ENCODE measurements at regions not wholly inside any gene's neighbourhood (a gene's known extent, or its start where the extent isn't known, plus 50 kb on each side); places are given as distances from the start of the nearest gene placed in this dataset.
"Not testable (repeated sequence)": the region's sequence is repeated elsewhere in the genome, so short reads cannot be mapped to it uniquely, and the experiment has no call there.

DNA sequence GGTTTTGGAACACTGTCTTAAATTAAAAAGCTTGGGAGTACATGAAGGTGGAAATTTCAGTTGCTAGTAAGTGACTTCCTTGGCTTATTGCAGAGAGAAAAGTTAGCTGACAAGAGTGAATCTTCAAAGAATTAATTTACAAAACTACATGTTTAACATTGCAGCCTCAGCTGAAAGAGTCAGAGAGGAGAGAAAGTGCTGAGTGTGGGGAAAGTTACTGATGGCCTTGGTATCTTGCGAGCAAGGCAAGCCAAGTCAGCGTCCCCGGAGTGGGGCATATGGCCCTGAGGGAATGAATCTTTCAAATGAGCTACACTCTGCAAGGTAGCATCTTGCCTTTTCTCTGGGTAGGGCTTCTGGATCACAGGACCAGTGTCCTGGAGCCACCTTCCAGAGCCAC lies 131.3 kb downstream of the LPIN1 start:
- DNase-seq, result no peak

DNA sequence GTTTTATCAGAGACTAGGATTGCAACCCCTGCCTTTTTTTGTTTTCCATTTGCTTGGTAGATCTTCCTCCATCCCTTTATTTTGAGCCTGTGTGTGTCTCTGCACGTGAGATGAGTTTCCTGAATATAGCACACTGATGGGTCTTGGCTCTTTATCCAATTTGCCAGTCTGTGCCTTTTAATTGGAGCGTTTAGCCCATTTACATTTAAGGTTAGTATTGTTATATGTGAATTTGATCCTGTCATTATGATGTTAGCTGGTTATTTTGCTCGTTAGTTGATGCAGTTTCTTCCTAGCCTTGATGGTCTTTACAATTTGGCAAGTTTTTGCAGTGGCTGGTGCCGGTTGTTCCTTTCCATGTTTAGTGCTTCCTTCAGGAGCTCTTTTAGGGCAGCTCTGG lies 138.8 kb downstream of the LPIN1 start:
- DNase-seq, result not testable (repeated sequence)

DNA sequence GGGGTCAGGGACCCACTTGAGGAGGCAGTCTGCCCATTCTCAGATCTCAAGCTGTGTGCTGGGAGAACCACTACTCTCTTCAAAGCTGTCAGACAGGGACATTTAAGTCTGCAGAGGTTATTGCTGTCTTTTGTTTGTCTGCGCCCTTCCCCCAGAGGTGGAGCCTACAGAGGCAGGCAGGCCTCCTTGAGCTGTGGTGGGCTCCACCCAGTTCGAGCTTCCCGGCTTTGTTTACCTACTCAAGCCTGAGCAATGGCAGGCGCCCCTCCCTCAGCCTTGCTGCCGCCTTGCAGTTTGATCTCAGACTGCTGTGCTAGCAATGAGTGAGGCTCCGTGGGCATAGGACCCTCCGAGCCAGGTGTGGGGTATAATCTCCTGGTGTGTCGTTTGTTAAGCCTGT lies 140.5 kb downstream of the LPIN1 start:
- not testable (repeated sequence) for DNase-seq

DNA sequence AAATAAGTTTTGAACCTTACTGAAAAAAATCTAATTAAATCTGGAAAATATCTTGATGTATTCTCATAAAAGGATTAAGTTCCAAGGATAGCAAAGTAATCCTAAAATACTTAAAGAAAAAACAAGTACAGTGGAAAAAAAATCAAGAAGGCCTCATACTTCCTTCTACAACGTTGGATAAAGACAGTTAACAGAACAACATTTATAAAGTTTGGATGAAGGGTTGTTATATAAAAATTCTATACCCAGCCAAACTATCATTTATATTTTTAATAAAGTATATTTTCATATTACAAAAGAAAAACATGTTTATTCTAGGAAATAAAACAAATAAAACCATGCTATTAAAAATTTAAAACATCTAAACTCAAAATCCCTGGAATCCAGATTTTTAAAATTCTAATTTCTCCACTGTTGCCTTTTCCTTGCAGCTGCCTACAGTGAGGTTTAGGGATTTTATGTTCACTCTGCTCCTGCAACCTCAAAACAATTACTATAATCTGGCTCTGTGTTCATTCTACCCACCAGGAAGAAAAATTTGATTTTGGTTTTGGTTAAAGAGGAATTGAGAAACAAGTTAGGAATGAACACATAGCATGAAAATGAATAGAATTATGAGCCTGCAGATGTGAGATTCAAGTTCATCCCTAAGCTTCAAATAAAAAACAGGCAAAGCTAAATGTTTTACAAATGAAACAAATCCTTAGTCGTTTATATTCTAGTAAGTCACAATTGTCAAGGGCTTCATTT lies 142.8 kb downstream of the LPIN1 start:
- DNase-seq, result no peak

DNA sequence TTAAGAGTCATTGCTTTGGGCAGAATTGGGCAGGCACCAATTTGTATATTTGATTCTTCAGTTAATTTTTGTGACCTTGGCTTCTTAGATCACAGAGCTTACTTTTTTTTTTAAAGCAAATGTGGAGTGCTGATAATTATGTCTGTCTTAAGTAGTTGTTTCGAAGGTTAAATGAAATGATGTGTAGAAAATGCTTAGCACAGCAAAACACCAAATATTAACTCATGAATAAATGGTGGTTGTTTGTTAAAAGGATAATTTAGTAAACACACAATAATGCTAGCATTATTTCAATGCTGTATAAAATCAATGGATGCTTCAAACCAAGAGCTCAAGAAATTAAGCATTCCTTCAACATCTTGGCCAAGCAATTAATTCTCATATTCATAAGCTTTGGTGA lies 143.4 kb downstream of the LPIN1 start:
- no peak for DNase-seq

DNA sequence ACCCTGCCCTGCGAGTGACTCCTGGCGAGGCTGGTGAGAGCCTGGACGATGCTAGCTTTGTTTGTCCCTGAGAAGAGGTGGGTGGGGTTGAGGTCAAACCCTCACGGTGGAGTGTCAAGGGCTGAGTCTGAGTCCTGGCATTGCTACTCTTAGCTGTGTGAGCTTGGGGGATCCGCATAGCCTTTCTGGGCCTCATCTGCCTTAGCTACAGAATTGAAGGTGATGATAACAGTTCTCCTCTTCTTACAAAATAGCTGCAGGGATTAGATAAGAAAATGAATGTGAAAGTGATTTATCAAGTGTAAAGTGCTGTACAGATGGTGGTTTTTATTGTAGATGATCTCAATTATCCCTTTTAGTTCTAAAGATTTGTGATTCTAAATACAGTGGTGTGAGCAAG lies 144.6 kb downstream of the LPIN1 start:
- DNase-seq, result no peak

DNA sequence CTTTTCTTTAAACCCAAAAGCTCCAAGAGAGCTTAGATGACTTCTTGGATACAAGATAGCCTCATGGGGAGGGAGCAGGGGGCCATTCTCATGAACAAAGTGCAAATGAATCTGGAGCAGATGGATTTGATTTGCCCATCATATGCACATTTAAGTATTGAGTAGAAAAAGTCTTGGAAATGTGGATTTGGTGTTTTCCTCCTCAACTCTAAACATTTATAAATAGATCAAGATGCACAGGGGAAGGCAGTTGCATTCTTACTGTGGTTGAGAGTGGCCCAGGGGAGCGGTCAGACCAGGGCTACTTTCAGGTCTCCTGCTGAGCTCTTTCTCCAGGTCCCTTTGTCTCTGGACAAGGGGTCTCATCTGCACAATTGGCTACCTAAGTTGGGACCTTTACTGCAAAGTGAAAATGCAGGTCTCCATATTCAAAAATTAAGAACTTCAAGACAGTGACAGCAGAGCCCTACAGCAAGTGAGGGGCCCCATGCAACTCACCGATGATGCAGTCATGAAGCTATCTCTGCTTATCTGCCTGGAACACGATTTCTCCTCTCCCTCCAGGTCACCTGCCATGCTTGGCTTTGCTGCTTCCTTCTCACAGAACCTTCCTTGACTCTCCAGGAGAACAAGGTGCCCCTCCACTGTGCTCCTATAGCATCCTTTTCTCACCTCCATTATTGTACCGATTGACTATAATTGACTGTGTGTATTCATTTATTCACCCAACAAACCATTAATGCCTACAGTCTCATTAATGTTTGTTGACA lies 145.4 kb downstream of the LPIN1 start:
- DNase-seq, result no peak

DNA sequence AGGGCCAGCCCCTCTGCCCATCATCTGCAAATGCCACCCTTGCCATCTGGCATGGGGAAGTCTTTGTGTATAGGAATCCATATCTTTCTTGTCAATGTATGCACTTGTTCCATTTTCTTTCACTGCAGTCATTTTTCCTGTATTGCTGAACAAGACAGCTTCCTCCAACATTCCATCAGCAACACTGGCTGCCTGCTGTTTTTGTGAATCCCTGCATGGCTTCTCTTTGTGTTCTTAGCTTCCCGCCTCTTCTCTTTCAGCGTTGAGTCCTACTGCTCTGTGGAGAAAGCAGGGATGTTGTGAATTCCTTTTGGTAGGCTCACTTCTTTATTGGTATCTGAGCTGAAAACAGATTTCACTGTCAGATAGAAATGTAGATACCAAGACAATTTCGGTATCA lies 150.0 kb downstream of the LPIN1 start:
- DNase-seq, result no peak

DNA sequence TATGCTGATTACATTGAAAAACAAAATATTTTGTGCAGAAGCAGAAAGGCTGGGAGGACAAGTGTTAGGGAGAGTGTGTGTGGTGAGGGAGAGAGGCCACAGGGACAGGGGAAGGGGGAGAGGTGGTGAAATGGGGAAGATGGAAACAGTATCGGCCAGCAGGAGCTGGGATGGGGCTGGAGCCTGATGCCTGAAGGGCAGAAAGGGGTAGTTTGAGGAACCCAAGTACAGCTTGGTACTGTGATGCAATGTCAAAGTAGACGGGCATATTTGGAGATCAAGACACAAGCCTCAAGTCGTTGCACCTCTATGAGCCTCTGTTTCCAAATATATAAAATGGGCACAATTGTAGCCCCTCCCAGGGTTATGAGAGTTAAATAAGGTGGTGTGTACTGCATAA lies 152.1 kb downstream of the LPIN1 start:
- DNase-seq, result no peak

DNA sequence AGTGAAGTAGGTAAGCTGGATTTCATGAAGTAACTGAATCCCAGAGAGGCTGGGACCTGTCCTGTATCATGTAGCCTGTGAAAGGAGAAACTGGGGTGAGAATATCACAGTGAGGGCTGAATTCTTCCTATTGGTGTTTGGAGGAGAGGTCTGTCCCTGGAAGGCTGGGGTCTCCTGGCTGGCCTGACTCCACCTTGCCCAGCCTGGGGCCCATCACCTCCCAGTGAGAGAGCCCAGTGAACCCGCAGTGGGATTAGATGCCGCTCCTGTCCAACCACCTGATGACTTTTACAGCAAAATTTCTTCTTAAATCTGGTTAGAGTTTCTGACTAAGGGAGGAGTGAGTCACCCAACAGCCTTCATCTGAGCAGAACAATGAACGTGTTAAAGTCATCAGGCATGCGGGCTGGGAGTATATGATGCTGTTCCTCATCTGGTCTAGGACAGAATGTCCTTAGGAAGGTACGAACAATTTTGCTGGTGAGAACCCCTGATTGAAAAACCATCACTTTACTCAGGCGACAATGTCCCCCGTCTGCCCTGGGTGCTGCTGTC lies 152.9 kb downstream of the LPIN1 start:
- no peak for DNase-seq

DNA sequence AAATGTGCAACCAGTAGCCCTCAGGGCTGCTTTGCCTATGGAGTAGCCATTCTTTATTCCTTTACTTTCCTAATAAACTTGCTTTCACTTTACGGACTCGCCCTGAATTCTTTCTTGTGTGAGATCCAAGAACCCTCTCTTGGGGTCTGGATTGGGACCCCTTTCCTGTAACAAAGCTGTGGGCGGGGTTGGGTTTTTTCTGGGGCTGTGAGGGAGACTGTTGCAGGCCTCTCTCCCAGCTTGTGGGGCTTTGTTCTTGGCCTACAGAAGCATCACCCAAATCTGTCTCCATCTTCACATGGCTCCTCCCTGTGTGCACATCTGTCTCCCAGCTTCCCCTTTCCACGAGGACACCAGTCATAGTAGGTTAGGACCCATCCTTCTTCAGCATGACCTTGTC lies 154.5 kb downstream of the LPIN1 start:
- DNase-seq, result not testable (repeated sequence)

DNA sequence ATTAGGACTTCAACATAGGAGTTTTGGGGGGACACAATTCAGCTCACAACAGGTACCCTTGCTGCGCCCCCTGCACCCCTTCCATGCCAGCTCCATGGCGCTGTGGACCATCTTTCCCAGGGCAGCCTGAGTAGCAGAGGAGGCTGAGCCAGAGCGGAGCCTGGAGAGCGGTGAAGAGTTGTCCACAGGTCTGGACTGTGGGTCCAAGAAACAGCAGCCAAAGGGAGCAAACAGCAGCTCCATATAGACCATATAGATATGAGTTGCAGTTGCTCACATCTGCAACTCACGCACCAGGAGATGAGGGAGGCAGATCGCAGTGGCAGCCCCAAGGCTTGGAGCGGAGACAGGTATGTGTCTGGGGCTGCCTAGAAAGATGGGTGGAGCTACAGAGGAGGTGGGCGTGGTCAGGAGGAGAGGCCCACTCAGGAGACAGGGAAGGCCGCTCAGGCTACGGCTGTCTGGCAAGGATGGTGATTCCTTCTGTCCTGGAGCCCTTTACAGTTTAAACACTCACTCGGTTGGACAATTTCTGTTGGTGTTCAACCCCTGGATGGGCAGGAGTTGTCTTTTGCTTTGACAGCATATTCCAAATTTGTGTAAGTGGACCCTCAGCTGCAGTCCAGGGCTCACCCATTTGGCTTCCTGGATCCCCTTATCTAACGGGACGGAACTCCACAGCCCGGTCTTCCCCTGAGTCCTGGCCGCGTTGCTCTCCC lies 155.1 kb downstream of the LPIN1 start:
- DNase-seq, result no peak

DNA sequence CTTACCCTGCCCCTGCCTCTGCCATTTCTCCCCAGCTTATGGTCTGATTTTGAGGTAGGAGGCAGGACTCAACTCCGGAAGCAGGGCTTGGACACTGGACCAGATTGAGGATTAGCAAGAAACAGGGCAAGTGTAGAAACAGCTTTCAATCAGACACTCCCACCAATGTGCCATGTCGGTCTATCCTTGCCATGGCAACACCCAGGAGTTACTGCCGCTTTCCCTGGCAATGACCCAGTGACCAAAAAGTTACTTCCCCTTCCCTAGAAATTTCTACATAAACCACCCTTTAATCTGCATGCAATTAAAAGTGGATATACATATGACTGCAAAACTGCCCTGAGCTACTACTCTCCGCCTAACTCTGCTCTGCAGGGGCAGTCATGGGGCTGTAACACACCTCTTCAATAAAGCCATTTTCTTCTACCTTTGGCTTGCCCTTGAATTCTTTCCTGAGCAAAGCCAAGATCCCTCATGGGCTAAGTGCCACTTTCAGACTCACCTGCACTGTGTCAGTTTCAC lies 156.7 kb downstream of the LPIN1 start:
- no peak for DNase-seq

DNA sequence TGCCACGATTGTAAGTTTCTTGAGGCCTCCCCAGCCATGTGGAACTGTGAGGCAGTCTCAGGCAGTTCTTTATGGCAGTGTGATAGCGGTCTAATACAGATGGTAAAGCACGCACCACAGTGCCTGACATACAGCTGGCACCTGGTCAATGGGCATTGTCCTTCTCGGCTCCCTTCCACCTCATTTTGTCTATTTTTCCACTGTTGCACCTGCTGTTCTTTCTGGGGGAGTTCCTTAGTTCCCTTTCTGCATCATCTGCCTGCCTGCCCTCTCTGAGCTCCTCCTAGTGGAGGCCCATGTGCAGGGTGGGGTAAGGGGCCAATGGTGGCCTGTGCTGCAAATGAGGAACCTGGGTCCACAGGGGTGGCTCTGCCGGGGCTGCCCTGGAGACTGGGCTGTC lies 157.6 kb downstream of the LPIN1 start:
- no peak for DNase-seq

DNA sequence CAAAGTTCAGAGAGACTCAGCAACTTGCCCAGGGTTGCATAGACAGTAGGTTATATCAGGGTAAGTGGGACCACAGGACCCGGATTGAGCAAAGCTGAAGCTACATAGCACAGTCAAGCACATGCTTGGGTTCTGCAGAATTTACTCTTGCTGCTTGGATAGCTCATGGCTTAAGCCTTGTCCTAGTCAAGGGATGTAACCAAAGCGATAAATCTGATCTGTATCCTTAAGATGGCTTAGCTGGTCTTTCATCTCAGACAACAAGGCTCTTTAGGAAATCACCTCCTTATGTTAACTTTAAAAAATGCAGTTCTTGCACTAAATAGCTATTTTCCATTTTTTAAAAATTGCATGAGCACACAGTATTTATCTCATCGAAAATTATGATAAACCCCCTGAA lies 158.5 kb downstream of the LPIN1 start:
- no peak for DNase-seq

DNA sequence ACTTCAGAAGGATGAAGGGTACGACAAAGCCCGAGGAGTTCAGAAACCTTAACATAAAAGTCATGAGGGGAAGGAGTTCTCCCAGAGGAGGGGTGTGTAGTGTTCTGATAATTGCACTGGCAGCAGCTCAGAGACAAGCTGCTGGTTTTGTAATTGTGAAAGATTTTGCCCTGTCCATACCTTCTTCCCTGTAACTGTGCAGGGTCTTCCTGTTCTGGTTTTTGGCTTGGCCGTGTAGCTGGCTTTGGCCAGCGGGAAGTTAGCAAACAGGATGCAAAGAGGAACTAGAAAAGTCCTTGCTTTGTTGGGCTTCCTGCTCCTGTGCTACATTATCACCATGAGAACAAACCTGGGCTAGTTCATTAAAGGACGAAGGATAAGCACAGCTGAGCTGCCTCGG lies 160.8 kb downstream of the LPIN1 start:
- DNase-seq, result no peak

DNA sequence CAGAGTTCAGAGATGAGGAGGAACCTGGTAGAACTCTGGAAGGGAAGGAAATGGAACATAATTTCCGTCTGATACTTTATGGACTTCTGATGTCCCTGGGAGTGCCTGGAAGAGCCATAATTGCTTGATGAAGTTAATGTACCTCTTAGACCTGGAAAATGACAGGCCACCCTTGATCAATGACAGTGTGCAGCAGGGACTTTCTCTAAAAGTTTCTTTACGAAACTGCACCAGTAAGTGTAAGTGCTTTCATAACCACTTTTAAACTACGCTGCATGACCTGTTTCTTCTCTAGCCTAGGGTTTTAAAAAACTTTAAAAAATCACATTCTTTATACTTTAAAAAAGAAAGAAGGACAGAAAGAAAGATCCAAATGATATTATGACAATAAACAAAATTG lies 164.5 kb downstream of the LPIN1 start:
- DNase-seq, result no peak

DNA sequence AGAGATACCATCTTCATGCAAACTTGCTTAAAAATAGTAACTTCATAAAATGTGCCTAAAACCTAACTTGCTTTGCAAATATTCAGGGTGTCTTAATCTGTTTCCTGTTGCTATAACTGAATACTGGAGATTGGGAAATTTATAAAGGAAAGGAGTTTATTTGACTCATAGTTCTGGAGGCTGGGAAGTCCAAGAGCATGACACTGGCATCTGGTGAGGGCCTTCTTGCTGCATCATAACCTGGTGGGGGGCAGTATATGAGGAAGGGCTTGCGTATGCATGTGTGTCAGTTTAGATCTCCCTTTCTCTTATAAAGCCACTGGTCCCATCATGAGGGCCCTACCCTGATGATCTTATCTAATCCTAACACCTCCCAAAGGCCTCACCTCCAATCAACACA lies 166.5 kb downstream of the LPIN1 start:
- DNase-seq, result no peak

DNA sequence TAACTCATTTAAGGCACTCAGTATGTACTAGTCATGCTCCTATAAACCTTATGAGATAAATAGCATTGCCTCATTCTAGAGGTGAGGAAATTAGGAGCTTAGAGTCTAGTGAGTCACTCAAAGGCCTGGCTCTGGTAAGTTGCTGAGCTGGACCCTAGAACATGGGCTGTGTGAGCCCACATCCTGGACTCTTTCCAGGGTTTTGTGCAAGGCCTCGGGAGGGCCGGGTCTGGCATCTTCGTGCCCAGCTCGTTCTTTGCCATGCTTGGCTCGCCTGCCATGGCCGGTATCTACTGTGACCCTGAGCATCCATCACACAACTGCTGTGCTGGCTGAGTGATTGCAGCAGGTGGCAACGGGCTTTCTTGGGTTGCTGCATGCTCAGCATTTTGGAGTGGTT lies 168.0 kb downstream of the LPIN1 start:
- DNase-seq, result no peak

DNA sequence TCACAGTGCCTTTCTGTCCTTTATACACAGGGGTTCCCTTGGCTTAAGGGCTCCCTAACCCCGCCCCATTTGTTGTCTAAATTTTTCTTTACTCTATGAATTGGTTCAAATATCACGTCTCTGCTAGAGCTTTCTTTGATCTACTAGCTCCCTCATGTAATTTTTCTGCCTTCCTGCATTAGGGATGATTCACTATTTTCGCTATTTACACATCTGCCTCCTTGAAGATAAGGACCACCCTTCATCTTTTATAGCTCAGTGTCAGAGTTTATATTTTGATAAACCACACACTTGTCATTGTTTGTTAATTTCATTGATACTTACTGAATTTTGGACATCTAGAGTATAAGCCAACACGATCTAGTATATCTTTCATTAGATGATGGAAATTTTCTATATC lies 169.2 kb downstream of the LPIN1 start:
- no peak for DNase-seq

DNA sequence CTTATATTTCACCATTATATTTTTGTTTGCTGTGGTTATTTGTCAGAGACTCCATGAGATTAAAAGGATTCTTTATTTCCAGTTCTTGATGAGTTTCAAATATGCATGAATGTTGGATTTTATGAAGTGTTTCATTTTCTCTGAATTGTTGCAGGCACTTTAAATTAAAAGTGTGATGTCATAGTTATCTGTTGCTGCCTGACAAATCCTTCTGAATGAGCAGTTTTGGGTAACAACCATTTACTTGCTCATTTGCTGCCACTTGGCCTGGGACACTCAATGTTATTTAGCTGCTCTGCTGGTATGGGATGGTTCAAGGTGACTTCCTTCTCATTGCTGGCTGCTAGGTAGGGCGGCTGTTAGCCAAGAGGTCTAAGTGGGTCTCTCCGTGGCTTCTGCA lies 173.5 kb downstream of the LPIN1 start:
- DNase-seq, result no peak

DNA sequence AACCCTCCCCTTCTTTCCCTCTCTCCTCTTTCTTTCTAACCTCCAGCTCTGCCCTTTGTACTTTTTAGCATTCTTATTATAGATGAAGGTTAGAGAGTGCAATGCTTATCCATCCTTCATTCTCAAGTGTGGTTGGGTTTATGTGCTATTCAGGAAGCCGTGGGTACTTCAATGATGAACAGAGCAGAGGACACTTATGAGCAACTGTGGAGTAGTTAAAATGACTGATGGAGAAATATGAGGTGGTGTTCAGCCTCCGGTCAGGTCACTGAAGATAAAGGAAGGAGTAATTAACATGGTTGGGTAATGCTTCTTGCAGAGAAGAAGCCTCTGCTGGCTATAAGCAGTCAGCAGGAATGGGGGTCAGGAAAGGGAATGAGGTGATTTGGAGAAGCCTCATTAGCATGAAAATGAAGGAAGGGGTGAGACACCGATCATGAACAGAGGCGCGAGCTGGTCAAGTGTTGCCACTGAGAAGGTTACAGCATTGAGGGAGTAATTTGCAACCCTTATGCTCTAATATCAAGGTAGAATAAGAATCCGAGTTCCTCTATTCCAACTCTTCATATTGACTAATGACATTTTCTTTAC lies 174.7 kb downstream of the LPIN1 start:
- no peak for DNase-seq

DNA sequence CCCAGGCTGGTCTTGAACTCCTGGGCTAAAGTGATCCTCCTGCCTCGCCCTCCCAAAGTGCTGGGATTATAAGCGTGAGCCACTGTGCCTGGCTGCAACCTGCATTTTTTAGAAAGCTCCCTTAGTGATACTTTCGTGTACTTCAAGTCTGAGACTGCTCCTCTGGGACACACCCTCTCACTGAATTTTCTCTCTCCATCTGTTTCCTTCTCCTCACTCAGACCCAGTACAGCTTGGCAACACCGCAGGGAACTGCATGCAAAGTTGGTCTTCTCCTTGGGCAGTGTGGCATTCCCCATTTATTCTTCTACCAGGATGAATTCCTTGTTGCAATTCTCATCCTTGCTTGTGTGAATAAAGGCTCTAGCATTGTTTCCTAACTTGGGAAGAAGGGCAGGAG lies 175.9 kb downstream of the LPIN1 start:
- DNase-seq, result no peak
